ENCODE measurements at regions not wholly inside any gene's neighbourhood (a gene's known extent, or its start where the extent isn't known, plus 50 kb on each side); places are given as distances from the start of the nearest gene placed in this dataset.

GRCh38 chr4:3637326-3638016 lies 105.2 kb upstream of the LRPAP1 start:
- TF ChIP-seq CTCF (IDR thresholded peaks at IDR 0.05) = no peak
- TF ChIP-seq POLR2A (IDR thresholded peaks at IDR 0.05) = no peak
